Lower leg skin (tissue), 4 donors: ENCODE measurements at regions not wholly inside any gene's neighbourhood (a gene's known extent, or its start where the extent isn't known, plus 50 kb on each side); places are given as distances from the start of the nearest gene placed in this dataset.

Source experiments
- DNase-seq, 2 donors: peaks; one replicate each; pipeline ENCODE4 v3.0.0-alpha.2; 2019; ENCODE audit warnings: low spot score in 2 of 2
- H3K4me3 ChIP-seq: fragments of 200-600 bp; sonication (generic); 2 replicates; pipeline ENCODE4 v1.5.1; 2017; ENCODE audit warnings: mild to moderate bottlenecking, low read depth; ENCODE audit not compliant: poor library complexity, severe bottlenecking
- CTCF ChIP-seq, 3 donors: fragments of 450-650 bp; IDR thresholded peaks; one replicate each; pipeline ENCODE4 v1.5.1; 2016; ENCODE audit warnings: antibody characterized with exemption in 3 of 3, mild to moderate bottlenecking in 3 of 3, moderate library complexity in 2 of 3
- POLR2A ChIP-seq, 2 donors: fragments of 450-650 bp; IDR thresholded peaks; one replicate each; pipeline ENCODE4 v1.6.1; 2016 to 2017; ENCODE audit warnings: antibody characterized with exemption in 2 of 2, mild to moderate bottlenecking in 1 of 2, moderate library complexity in 1 of 2
- WGBS, 2 donors: methylation state at CpG; one replicate each; pipeline ENCODE4 v1.1.5; 2018; 5-methylcytosine and 5-hydroxymethylcytosine counted together
- intact Hi-C: fragments of 100-400 bp; cut with DNase I; formaldehyde crosslinking; loops from one replicate; pipeline ENCODE4 v1.15.0; 2023; ENCODE audit warnings: low total_unique reads

- TF ChIP-seq POLR2A (IDR thresholded peaks at IDR 0.05) (no peak), CTCF (IDR thresholded peaks at IDR 0.05) (no peak)
- WGBS, 2 donors, result 88 to 95% methylated on average over 4 of the region's 4 CpGs
- no peak overlapping the region for H3K4me3 ChIP-seq
- intact Hi-C loops, result loop anchor here (10.0 kb wide), 1 partner anchor 78 kb away; no protein-coding TSS in a partner anchor
- no peak for DNase-seq
Measured at GRCh38 chr1:99587008-99587407, 58.9 kb upstream of the PALMD start.

GRCh38 chr1:99589186-99589636 lies 56.7 kb upstream of the PALMD start:
- WGBS, 2 donors, result 78 to 84% methylated on average over 4 of the region's 4 CpGs
- no peak overlapping the region for H3K4me3 ChIP-seq
- no peak for DNase-seq
- TF ChIP-seq CTCF (IDR thresholded peaks at IDR 0.05) (no peak), POLR2A (IDR thresholded peaks at IDR 0.05) (no peak)
- intact Hi-C loops, result loop anchor here (10.0 kb wide), 1 partner anchor 76 kb away; no protein-coding TSS in a partner anchor

- intact Hi-C loops, result no loop called here
- no peak for DNase-seq
- no peak for TF ChIP-seq POLR2A (IDR thresholded peaks at IDR 0.05)
- TF ChIP-seq CTCF (IDR thresholded peaks at IDR 0.05), result no peak
- H3K4me3 ChIP-seq, result no peak overlapping the region
- 56 to 63% methylated on average over 4 of the region's 4 CpGs for WGBS, 2 donors
Measured at GRCh38 chr1:99590578-99591209, 55.2 kb upstream of the PALMD start.

GRCh38 chr1:99591886-99592285 lies 54.0 kb upstream of the PALMD start:
- TF ChIP-seq POLR2A (IDR thresholded peaks at IDR 0.05) (no peak), CTCF (IDR thresholded peaks at IDR 0.05) (no peak)
- intact Hi-C loops, result no loop called here
- 53 to 65% methylated on average over 1 of the region's 1 CpG for WGBS, 2 donors
- no peak overlapping the region for H3K4me3 ChIP-seq
- no peak for DNase-seq

GRCh38 chr1:99594205-99594604 lies 51.7 kb upstream of the PALMD start:
- H3K4me3 ChIP-seq, result no peak overlapping the region
- 55 to 58% methylated on average over 2 of the region's 2 CpGs for WGBS, 2 donors
- intact Hi-C loops, result no loop called here
- no peak for DNase-seq
- TF ChIP-seq CTCF (IDR thresholded peaks at IDR 0.05) (no peak), POLR2A (IDR thresholded peaks at IDR 0.05) (no peak)

GRCh38 chr1:99595041-99595440 lies 50.9 kb upstream of the PALMD start:
- no peak for TF ChIP-seq CTCF (IDR thresholded peaks at IDR 0.05)
- TF ChIP-seq POLR2A (IDR thresholded peaks at IDR 0.05), result no peak
- intact Hi-C loops, result no loop called here

More at GRCh38 chr1:99595041-99595440, 50.9 kb upstream of the PALMD start:
- no peak overlapping the region for H3K4me3 ChIP-seq
- DNase-seq, result no peak
